OCI-LY7 (cell line): ENCODE measurements at regions not wholly inside any gene's neighbourhood (a gene's known extent, or its start where the extent isn't known, plus 50 kb on each side); places are given as distances from the start of the nearest gene placed in this dataset.

Experiments used
- CTCF ChIP-seq: fragments of 200-600 bp; sonication (generic); conservative IDR thresholded peaks from 2 replicates; pipeline ENCODE4 v1.5.1; 2014; ENCODE audit warnings: mild to moderate bottlenecking, antibody characterized with exemption, low read length, moderate library complexity, mixed read lengths
- EZH2phosphoT487 ChIP-seq: fragments of 200-600 bp; sonication (generic); IDR thresholded peaks from 2 replicates; pipeline ENCODE4 v1.6.1; 2018; ENCODE audit warnings: low read depth, borderline replicate concordance, mild to moderate bottlenecking, mixed run types, antibody characterized with exemption, low read length, moderate library complexity, mixed read lengths

GRCh38 chr5:96054311-96055030 is 92.8 kb upstream of the ELL2 start:
- TF ChIP-seq CTCF (no peak), EZH2phosphoT487 (no peak)
